ENCODE measurements at regions not wholly inside any gene's neighbourhood (a gene's known extent, or its start where the extent isn't known, plus 50 kb on each side); places are given as distances from the start of the nearest gene placed in this dataset.

GRCh38 chr3:102916532-102916931 lies 481.7 kb downstream of the ZPLD1 start:
- TF ChIP-seq CTCF (IDR thresholded peaks at IDR 0.05) (no peak), POLR2A (IDR thresholded peaks at IDR 0.05) (no peak)
- intact Hi-C loops (cut with DNase I) = no loop called here

GRCh38 chr3:102926618-102927017 lies 491.8 kb downstream of the ZPLD1 start:
- intact Hi-C loops (cut with DNase I) = no loop called here
- Histone ChIP-seq H3K36me3 (replicated peaks in 1 of 2) (no peaks in the 10 kb centered on the region), H3K27me3 (no peaks in the 10 kb centered on the region), H3K4me1 (replicated peaks in 1 of 2) (no peaks in the 10 kb centered on the region), H3K4me3 (no peak overlapping the region), H3K9me3 (replicated peaks in 1 of 3) (no peaks in the 10 kb centered on the region), H3K27ac (no peak overlapping the region)
- TF ChIP-seq POLR2A (IDR thresholded peaks at IDR 0.05) (no peak), CTCF (IDR thresholded peaks at IDR 0.05) (no peak)
- DNase-seq = no peak
- WGBS, 4 donors = 72 to 79% (median 75%) methylated on average over 3 of the region's 3 CpGs

More at GRCh38 chr3:102916532-102916931, 481.7 kb downstream of the ZPLD1 start:
- Histone ChIP-seq H3K4me3 (no peak overlapping the region), H3K9me3 (replicated peaks in 1 of 3) (no peaks in the 10 kb centered on the region), H3K36me3 (replicated peaks in 1 of 2) (no peaks in the 10 kb centered on the region), H3K27ac (no peak overlapping the region), H3K4me1 (replicated peaks in 1 of 2) (no peaks in the 10 kb centered on the region), H3K27me3 (no peaks in the 10 kb centered on the region)
- no peak for DNase-seq
- 45 to 69% (median 54%) methylated on average over 2 of the region's 2 CpGs for WGBS, 4 donors

GRCh38 chr3:102933377-102933776 lies 498.6 kb downstream of the ZPLD1 start:
- H3K9me3 ChIP-seq (replicated peaks in 1 of 3) = no peaks in the 10 kb centered on the region
- TF ChIP-seq CTCF (IDR thresholded peaks at IDR 0.05) = no peak
- TF ChIP-seq POLR2A (IDR thresholded peaks at IDR 0.05) = no peak
- H3K27ac ChIP-seq = no peak overlapping the region
- no peak for DNase-seq
- intact Hi-C loops (cut with DNase I) = no loop called here
- 79 to 80% (median 80%) methylated on average over 2 of the region's 2 CpGs for WGBS, 4 donors
- no peaks in the 10 kb centered on the region for H3K36me3 ChIP-seq (replicated peaks in 1 of 2)
- H3K4me1 ChIP-seq (replicated peaks in 1 of 2) = no peaks in the 10 kb centered on the region
- H3K4me3 ChIP-seq = no peak overlapping the region
- no peaks in the 10 kb centered on the region for H3K27me3 ChIP-seq

- intact Hi-C loops (cut with DNase I) = no loop called here
- 27 to 47% (median 40%) methylated on average over 2 of the region's 2 CpGs for WGBS, 4 donors
Measured at GRCh38 chr3:102936511-102937045, 501.8 kb downstream of the ZPLD1 start.

More at GRCh38 chr3:102936511-102937045, 501.8 kb downstream of the ZPLD1 start:
- Histone ChIP-seq H3K27ac (no peak overlapping the region), H3K4me1 (replicated peaks in 1 of 2) (no peaks in the 10 kb centered on the region), H3K4me3 (no peak overlapping the region), H3K27me3 (no peaks in the 10 kb centered on the region), H3K9me3 (replicated peaks in 1 of 3) (no peaks in the 10 kb centered on the region), H3K36me3 (replicated peaks in 1 of 2) (no peaks in the 10 kb centered on the region)
- TF ChIP-seq POLR2A (IDR thresholded peaks at IDR 0.05) (no peak), CTCF (IDR thresholded peaks at IDR 0.05) (no peak)
- DNase-seq = no peak
